Right atrium auricular region (tissue), 2 donors: ENCODE measurements at regions not wholly inside any gene's neighbourhood (a gene's known extent, or its start where the extent isn't known, plus 50 kb on each side); places are given as distances from the start of the nearest gene placed in this dataset.
A peak's percentile ranks its signal among the peaks of the same experiment; 100 is the strongest.

Experiments used
- DNase-seq: peaks from one replicate; pipeline ENCODE4 v3.0.0-alpha.2; 2019; ENCODE audit warnings: low spot score
- H3K27ac ChIP-seq, 2 donors: fragments of 200-600 bp; sonication (generic); 1 replicate in 1 of 2; 2 replicates in 1 of 2; pipeline ENCODE4 v1.5.1; 2016 to 2019
- H3K27me3 ChIP-seq, 2 donors: fragments of 200-600 bp; sonication (generic); one replicate each; pipeline versions ENCODE4 v1.5.1 to v1.6.0; 2017 to 2019
- H3K36me3 ChIP-seq: fragments of 200-600 bp; sonication (generic); one replicate; pipeline ENCODE4 v1.5.1; 2016
- H3K4me1 ChIP-seq, 2 donors: fragments of 200-600 bp; sonication (generic); one replicate each; pipeline versions ENCODE4 v1.5.1 to v1.6.0; 2017 to 2019
- H3K4me3 ChIP-seq, 2 donors: fragments of 200-600 bp; sonication (generic); 1 replicate in 1 of 2; 2 replicates in 1 of 2; pipeline ENCODE4 v1.5.1; 2017 to 2019; ENCODE audit warnings: mild to moderate bottlenecking in 1 of 2, moderate library complexity in 1 of 2
- H3K9me3 ChIP-seq, 2 donors: fragments of 200-600 bp; sonication (generic); one replicate each; pipeline ENCODE4 v1.5.1; 2019
- TF ChIP-seq, protein P1 (sequence below), 2 donors: fragments of 200-600 bp; sonication (generic); IDR thresholded peaks; one replicate each; pipeline ENCODE4 v1.5.1; 2019; ENCODE audit warnings: antibody characterized with exemption in 2 of 2

- Histone ChIP-seq H3K4me1 (no peaks in the 10 kb centered on the region), H3K4me3 (no peak overlapping the region), H3K36me3 (no peaks in the 10 kb centered on the region), H3K9me3 (no peaks in the 10 kb centered on the region), H3K27me3 (no peaks in the 10 kb centered on the region), H3K27ac (peak overlapping the region in 1 of 2 donors; percentile 40)
- TF ChIP-seq, protein P1, sequence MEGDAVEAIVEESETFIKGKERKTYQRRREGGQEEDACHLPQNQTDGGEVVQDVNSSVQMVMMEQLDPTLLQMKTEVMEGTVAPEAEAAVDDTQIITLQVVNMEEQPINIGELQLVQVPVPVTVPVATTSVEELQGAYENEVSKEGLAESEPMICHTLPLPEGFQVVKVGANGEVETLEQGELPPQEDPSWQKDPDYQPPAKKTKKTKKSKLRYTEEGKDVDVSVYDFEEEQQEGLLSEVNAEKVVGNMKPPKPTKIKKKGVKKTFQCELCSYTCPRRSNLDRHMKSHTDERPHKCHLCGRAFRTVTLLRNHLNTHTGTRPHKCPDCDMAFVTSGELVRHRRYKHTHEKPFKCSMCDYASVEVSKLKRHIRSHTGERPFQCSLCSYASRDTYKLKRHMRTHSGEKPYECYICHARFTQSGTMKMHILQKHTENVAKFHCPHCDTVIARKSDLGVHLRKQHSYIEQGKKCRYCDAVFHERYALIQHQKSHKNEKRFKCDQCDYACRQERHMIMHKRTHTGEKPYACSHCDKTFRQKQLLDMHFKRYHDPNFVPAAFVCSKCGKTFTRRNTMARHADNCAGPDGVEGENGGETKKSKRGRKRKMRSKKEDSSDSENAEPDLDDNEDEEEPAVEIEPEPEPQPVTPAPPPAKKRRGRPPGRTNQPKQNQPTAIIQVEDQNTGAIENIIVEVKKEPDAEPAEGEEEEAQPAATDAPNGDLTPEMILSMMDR (IDR thresholded peaks at IDR 0.05), result no peak
- DNase-seq, result no peak
Measured at GRCh38 chr1:185400052-185400451, 83.0 kb upstream of the IVNS1ABP start.

- H3K27ac ChIP-seq, result no peak overlapping the region
- H3K36me3 ChIP-seq, result no peaks in the 10 kb centered on the region
- H3K4me3 ChIP-seq, result no peak overlapping the region
- H3K4me1 ChIP-seq, result no peaks in the 10 kb centered on the region
- no peaks in the 10 kb centered on the region for H3K27me3 ChIP-seq
- TF ChIP-seq, protein P1 (IDR thresholded peaks at IDR 0.05), result no peak
- DNase-seq, result no peak
- H3K9me3 ChIP-seq, result no peaks in the 10 kb centered on the region
Measured at GRCh38 chr1:185398599-185398998, 81.6 kb upstream of the IVNS1ABP start.

GRCh38 chr1:185398022-185398421 is 81.0 kb upstream of the IVNS1ABP start:
- H3K27me3 ChIP-seq, result no peaks in the 10 kb centered on the region

DNA sequence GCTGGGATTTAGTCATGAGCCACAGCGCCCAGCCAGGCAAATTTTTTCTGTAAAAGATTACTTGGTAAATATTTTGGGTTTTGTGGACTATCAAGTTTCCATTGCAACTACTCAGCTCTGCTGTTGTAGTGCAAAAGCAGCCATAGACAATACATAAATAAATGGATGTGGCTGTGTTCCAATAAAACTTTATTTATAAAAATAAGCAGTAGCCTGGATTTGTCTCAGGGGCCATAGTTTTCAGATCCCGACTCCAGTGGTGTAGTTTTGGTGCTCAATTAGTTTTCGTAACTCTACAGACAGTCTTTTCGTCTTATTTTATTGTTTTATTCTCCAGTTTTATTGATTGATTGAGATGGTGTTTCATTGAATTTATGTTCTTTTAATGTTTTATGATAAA is 80.1 kb upstream of the IVNS1ABP start:
- DNase-seq, result no peak
- TF ChIP-seq, protein P1 (IDR thresholded peaks at IDR 0.05), result no peak
- H3K9me3 ChIP-seq, result no peaks in the 10 kb centered on the region

More at GRCh38 chr1:185398022-185398421, 81.0 kb upstream of the IVNS1ABP start:
- TF ChIP-seq, protein P1 (IDR thresholded peaks at IDR 0.05), result no peak
- H3K4me1 ChIP-seq, result no peaks in the 10 kb centered on the region
- no peaks in the 10 kb centered on the region for H3K9me3 ChIP-seq
- H3K27ac ChIP-seq, result no peak overlapping the region
- no peaks in the 10 kb centered on the region for H3K36me3 ChIP-seq
- DNase-seq, result no peak
- no peak overlapping the region for H3K4me3 ChIP-seq

GRCh38 chr1:185396126-185396525 is 79.1 kb upstream of the IVNS1ABP start:
- no peaks in the 10 kb centered on the region for H3K36me3 ChIP-seq
- no peaks in the 10 kb centered on the region for H3K4me1 ChIP-seq
- no peak overlapping the region for H3K4me3 ChIP-seq
- no peak for DNase-seq
- H3K9me3 ChIP-seq, result no peaks in the 10 kb centered on the region
- no peaks in the 10 kb centered on the region for H3K27me3 ChIP-seq
- H3K27ac ChIP-seq, result no peak overlapping the region
- TF ChIP-seq, protein P1 (IDR thresholded peaks at IDR 0.05), result no peak

More for the DNA sequence above, 80.1 kb upstream of the IVNS1ABP start:
- Histone ChIP-seq H3K4me3 (no peak overlapping the region), H3K4me1 (no peaks in the 10 kb centered on the region), H3K27ac (no peak overlapping the region), H3K36me3 (no peaks in the 10 kb centered on the region), H3K27me3 (no peaks in the 10 kb centered on the region)

- Histone ChIP-seq H3K4me1 (no peaks in the 10 kb centered on the region), H3K27ac (no peak overlapping the region), H3K4me3 (no peak overlapping the region), H3K36me3 (no peaks in the 10 kb centered on the region), H3K9me3 (no peaks in the 10 kb centered on the region), H3K27me3 (no peaks in the 10 kb centered on the region)
- no peak for DNase-seq
- TF ChIP-seq, protein P1 (IDR thresholded peaks at IDR 0.05), result no peak
Measured at GRCh38 chr1:185393815-185394214, 76.8 kb upstream of the IVNS1ABP start.
